Suppressor macrophage (primary cell): ENCODE measurements at regions not wholly inside any gene's neighbourhood (a gene's known extent, or its start where the extent isn't known, plus 50 kb on each side); places are given as distances from the start of the nearest gene placed in this dataset.
"Not testable (repeated sequence)": the region's sequence is repeated elsewhere in the genome, so short reads cannot be mapped to it uniquely, and the experiment has no call there.

ENCODE experiments used
- DNase-seq, 4 experiments: peaks; one replicate each; pipeline ENCODE4 v3.0.0-alpha.2; 2020 to 2022

GRCh38 chr16:63183743-63184142, 1147.5 kb upstream of the CDH8 start:
- DNase-seq, result no peak

GRCh38 chr16:63175313-63175712, 1139.1 kb upstream of the CDH8 start:
- no peak for DNase-seq

GRCh38 chr16:63174801-63175200, 1138.6 kb upstream of the CDH8 start:
- DNase-seq, result no peak

- no peak for DNase-seq
Observed at GRCh38 chr16:63171545-63171944, 1135.3 kb upstream of the CDH8 start.

GRCh38 chr16:63169100-63169499, 1132.9 kb upstream of the CDH8 start:
- DNase-seq, result no peak

- no peak for DNase-seq
Observed at GRCh38 chr16:63157818-63158217, 1121.6 kb upstream of the CDH8 start.

- DNase-seq, result no peak
Observed at GRCh38 chr16:63146251-63146650, 1110.0 kb upstream of the CDH8 start.

- no peak for DNase-seq
Observed at GRCh38 chr16:63145411-63145810, 1109.2 kb upstream of the CDH8 start.

- no peak for DNase-seq
Observed at GRCh38 chr16:63135069-63135468, 1098.8 kb upstream of the CDH8 start.

GRCh38 chr16:63131503-63131902, 1095.3 kb upstream of the CDH8 start:
- no peak for DNase-seq

- DNase-seq, result no peak
Observed at GRCh38 chr16:63130942-63131341, 1094.7 kb upstream of the CDH8 start.

GRCh38 chr16:63129411-63130125, 1093.3 kb upstream of the CDH8 start:
- DNase-seq, result no peak

- not testable (repeated sequence) for DNase-seq
Observed at GRCh38 chr16:63119905-63120304, 1083.7 kb upstream of the CDH8 start.

- no peak for DNase-seq
Observed at GRCh38 chr16:63100082-63100481, 1063.8 kb upstream of the CDH8 start.

GRCh38 chr16:63096857-63097256, 1060.6 kb upstream of the CDH8 start:
- no peak for DNase-seq

- no peak for DNase-seq
Observed at GRCh38 chr16:63092736-63093135, 1056.5 kb upstream of the CDH8 start.

GRCh38 chr16:63082101-63082500, 1045.9 kb upstream of the CDH8 start:
- DNase-seq, result no peak

- no peak for DNase-seq
Observed at GRCh38 chr16:63080746-63081145, 1044.5 kb upstream of the CDH8 start.

GRCh38 chr16:63069047-63069446, 1032.8 kb upstream of the CDH8 start:
- DNase-seq, result no peak

- no peak for DNase-seq
Observed at GRCh38 chr16:63067141-63067540, 1030.9 kb upstream of the CDH8 start.

GRCh38 chr16:63066552-63066951, 1030.3 kb upstream of the CDH8 start:
- DNase-seq, result no peak

- DNase-seq, result no peak
Observed at GRCh38 chr16:63061319-63061718, 1025.1 kb upstream of the CDH8 start.

- no peak for DNase-seq
Observed at GRCh38 chr16:63059676-63060075, 1023.4 kb upstream of the CDH8 start.

GRCh38 chr16:63057341-63057740, 1021.1 kb upstream of the CDH8 start:
- DNase-seq, result no peak

- no peak for DNase-seq
Observed at GRCh38 chr16:63050391-63050790, 1014.2 kb upstream of the CDH8 start.
